Transverse colon (tissue), 3 donors: ENCODE measurements at regions not wholly inside any gene's neighbourhood (a gene's known extent, or its start where the extent isn't known, plus 50 kb on each side); places are given as distances from the start of the nearest gene placed in this dataset.

ENCODE experiments used
- POLR2A ChIP-seq: fragments of 450-650 bp; IDR thresholded peaks from one replicate; pipeline ENCODE4 v1.6.1; 2016; ENCODE audit warnings: antibody characterized with exemption, mild to moderate bottlenecking, moderate library complexity
- TF ChIP-seq, protein P1 (sequence below), 5 experiments: fragments of 200-600 bp in 3 of 5; fragments of 450-650 bp in 2 of 5; sonication (generic) in 3 of 5; IDR thresholded peaks; 1 replicate in 2 of 5; 2 replicates in 3 of 5; pipeline ENCODE4 v1.5.1; 2016 to 2017; ENCODE audit warnings: antibody characterized with exemption in 5 of 5, inconsistent platforms in 3 of 5, mild to moderate bottlenecking in 2 of 5, moderate library complexity in 1 of 5

DNA sequence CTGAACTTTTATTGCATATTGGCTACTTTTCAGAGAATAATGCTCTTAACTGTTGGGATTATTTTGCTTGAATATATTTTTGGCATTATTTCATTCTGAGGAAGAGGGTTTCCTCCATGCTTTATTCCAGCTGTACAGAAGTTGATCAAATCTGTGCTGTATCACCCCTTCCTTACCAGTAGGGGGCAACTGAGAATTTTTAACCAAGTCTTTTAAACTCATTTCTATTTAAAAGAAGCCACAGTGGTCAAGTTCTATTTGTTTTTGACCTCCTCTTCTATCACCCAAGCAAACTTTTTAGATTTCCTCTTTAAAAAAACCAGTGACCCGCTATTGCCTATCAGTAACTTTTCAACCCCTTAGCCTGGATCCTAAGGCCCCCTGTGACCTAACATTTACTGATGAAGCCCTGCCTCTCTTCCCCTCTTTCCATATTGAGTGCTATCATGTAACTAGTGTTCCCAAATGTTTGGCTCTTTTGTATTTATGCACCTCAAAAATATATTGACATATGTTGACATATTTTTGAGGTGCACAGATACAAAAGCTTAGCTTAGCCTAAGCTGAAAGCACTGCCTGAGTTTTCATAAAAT is 80.6 kb downstream of the FBXO4 start:
- TF ChIP-seq POLR2A: no peak
- TF ChIP-seq, protein P1, sequence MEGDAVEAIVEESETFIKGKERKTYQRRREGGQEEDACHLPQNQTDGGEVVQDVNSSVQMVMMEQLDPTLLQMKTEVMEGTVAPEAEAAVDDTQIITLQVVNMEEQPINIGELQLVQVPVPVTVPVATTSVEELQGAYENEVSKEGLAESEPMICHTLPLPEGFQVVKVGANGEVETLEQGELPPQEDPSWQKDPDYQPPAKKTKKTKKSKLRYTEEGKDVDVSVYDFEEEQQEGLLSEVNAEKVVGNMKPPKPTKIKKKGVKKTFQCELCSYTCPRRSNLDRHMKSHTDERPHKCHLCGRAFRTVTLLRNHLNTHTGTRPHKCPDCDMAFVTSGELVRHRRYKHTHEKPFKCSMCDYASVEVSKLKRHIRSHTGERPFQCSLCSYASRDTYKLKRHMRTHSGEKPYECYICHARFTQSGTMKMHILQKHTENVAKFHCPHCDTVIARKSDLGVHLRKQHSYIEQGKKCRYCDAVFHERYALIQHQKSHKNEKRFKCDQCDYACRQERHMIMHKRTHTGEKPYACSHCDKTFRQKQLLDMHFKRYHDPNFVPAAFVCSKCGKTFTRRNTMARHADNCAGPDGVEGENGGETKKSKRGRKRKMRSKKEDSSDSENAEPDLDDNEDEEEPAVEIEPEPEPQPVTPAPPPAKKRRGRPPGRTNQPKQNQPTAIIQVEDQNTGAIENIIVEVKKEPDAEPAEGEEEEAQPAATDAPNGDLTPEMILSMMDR (IDR thresholded peaks at IDR 0.05): peak; percentile 45 to 73 (median 63)
